Adrenal gland (tissue), 9 donors: ENCODE measurements at regions not wholly inside any gene's neighbourhood (a gene's known extent, or its start where the extent isn't known, plus 50 kb on each side); places are given as distances from the start of the nearest gene placed in this dataset.

ENCODE experiments used
- DNase-seq, 7 donors: peaks; one replicate each; pipeline ENCODE4 v3.0.0-alpha.2; 2019 to 2020
- H3K27ac ChIP-seq, 5 donors: fragments of 200-600 bp; sonication (generic) in 4 of 5; 1 replicate in 3 of 5; 2 replicates in 2 of 5; pipeline versions ENCODE4 v1.5.1 to v1.8.0; 2016 to 2020; ENCODE audit warnings: mild to moderate bottlenecking in 1 of 5
- H3K27me3 ChIP-seq: fragments of 200-600 bp; 2 replicates; pipeline ENCODE4 v1.8.0; 2021
- H3K36me3 ChIP-seq, 2 donors: fragments of 200-600 bp; replicated peaks in 1 of 2; 1 replicate in 1 of 2; 2 replicates in 1 of 2; pipeline versions ENCODE4 v1.5.1 to v1.8.0; 2018 to 2022
- H3K4me1 ChIP-seq, 2 donors: fragments of 200-600 bp; replicated peaks in 1 of 2; 1 replicate in 1 of 2; 2 replicates in 1 of 2; pipeline versions ENCODE4 v1.5.1 to v1.8.0; 2018 to 2021
- H3K4me3 ChIP-seq, 4 donors: fragments of 200-600 bp; sonication (generic) in 3 of 4; one replicate each; pipeline ENCODE4 v1.5.1; 2016 to 2018
- H3K9me3 ChIP-seq, 3 donors: fragments of 200-600 bp; sonication (generic) in 1 of 3; replicated peaks in 1 of 3; 1 replicate in 2 of 3; 2 replicates in 1 of 3; pipeline versions ENCODE4 v1.5.1 to v1.8.0; 2016 to 2021
- POLR2A ChIP-seq, 2 donors: fragments of 450-650 bp; IDR thresholded peaks; one replicate each; pipeline ENCODE4 v1.6.1; 2017; ENCODE audit warnings: antibody characterized with exemption in 2 of 2, mild to moderate bottlenecking in 2 of 2, moderate library complexity in 1 of 2
- WGBS, 4 donors: extraction: QIAGEN DNeasy Blood & Tissue Kit in 2 of 4; methylation state at CpG; one replicate each; pipeline versions ENCODE4 v1.1.5 to v1.1.7; 2013 to 2017; 5-methylcytosine and 5-hydroxymethylcytosine counted together
- intact Hi-C, 2 donors: fragments of 100-400 bp; cut with DNase I; formaldehyde crosslinking; loops; one replicate each; pipeline versions ENCODE4 v1.14.1 to v1.15.0; 2022 to 2023
- TF ChIP-seq, protein P1 (sequence below), 6 experiments: fragments of 450-650 bp in 4 of 6; fragments of 200-600 bp in 2 of 6; sonication (generic) in 1 of 6; IDR thresholded peaks; 1 replicate in 5 of 6; 2 replicates in 1 of 6; pipeline versions ENCODE4 v1.5.1 to v1.8.0; 2016 to 2021; ENCODE audit warnings: antibody characterized with exemption in 6 of 6, mild to moderate bottlenecking in 2 of 6, moderate library complexity in 1 of 6
- donor health status: healthy with polysubstance abuse.
- donor health status: Bipolar disorder and iron deficiency.
- donor health status: DM: yes; HTN: yes; CAD: no.
- donor health status: DM: no; HTN: no; CAD: no.
- donor health status: DM: no; HTN: no; CAD: no.

DNA sequence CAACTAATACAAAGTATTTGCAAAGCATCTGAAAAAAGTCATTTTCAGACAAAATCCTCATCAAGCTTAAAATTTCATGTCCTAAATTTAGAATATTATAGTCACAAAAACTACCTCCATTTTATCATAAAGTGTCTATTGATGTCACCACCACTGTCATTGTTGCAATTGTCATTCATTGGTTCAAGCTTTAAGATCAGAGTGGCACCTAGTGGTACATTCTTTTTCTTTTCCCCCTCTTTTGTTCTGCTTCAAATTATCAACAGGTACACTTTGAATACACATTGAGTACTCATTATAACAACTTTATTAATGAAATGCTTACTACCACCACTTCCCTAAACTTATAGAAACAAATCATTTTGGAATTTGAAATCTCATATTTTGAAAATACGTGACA is 379.8 kb downstream of the SEC23A start:
- intact Hi-C loops: loop anchor here (5.0 to 10.0 kb wide), 3 partner anchors 144 to 294 kb away; no protein-coding TSS in a partner anchor

GRCh38 chr14:38721822-38722431 is 381.1 kb downstream of the SEC23A start:
- H3K27ac ChIP-seq: no peak overlapping the region
- no peaks in the 10 kb centered on the region for H3K4me1 ChIP-seq
- no peak overlapping the region for H3K4me3 ChIP-seq
- no peak for TF ChIP-seq POLR2A (IDR thresholded peaks at IDR 0.05)
- TF ChIP-seq, protein P1, sequence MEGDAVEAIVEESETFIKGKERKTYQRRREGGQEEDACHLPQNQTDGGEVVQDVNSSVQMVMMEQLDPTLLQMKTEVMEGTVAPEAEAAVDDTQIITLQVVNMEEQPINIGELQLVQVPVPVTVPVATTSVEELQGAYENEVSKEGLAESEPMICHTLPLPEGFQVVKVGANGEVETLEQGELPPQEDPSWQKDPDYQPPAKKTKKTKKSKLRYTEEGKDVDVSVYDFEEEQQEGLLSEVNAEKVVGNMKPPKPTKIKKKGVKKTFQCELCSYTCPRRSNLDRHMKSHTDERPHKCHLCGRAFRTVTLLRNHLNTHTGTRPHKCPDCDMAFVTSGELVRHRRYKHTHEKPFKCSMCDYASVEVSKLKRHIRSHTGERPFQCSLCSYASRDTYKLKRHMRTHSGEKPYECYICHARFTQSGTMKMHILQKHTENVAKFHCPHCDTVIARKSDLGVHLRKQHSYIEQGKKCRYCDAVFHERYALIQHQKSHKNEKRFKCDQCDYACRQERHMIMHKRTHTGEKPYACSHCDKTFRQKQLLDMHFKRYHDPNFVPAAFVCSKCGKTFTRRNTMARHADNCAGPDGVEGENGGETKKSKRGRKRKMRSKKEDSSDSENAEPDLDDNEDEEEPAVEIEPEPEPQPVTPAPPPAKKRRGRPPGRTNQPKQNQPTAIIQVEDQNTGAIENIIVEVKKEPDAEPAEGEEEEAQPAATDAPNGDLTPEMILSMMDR (IDR thresholded peaks at IDR 0.05): peak; percentile 77 to 94 (median 86)
- intact Hi-C loops: loop anchor here (5.0 to 10.0 kb wide), 3 partner anchors 145 to 295 kb away; no protein-coding TSS in a partner anchor
- no peaks in the 10 kb centered on the region for H3K9me3 ChIP-seq
- 40 to 44% (median 43%) methylated on average over 4 of the region's 4 CpGs for WGBS, 4 donors
- no peaks in the 10 kb centered on the region for H3K27me3 ChIP-seq
- peak; percentile 46 to 87 (median 73) for DNase-seq
- no peaks in the 10 kb centered on the region for H3K36me3 ChIP-seq

More for the DNA sequence above, 379.8 kb downstream of the SEC23A start:
- Histone ChIP-seq H3K4me3 (no peak overlapping the region), H3K27ac (no peak overlapping the region), H3K4me1 (no peaks in the 10 kb centered on the region), H3K36me3 (no peaks in the 10 kb centered on the region), H3K9me3 (no peaks in the 10 kb centered on the region), H3K27me3 (no peaks in the 10 kb centered on the region)
- WGBS, 4 donors: 89 to 100% (median 98%) methylated on average over 1 of the region's 1 CpG
- DNase-seq: no peak
- TF ChIP-seq, protein P1 (IDR thresholded peaks at IDR 0.05): no peak
- TF ChIP-seq POLR2A (IDR thresholded peaks at IDR 0.05): no peak

GRCh38 chr14:38718519-38718918 is 384.5 kb downstream of the SEC23A start:
- intact Hi-C loops: no loop called here

DNA sequence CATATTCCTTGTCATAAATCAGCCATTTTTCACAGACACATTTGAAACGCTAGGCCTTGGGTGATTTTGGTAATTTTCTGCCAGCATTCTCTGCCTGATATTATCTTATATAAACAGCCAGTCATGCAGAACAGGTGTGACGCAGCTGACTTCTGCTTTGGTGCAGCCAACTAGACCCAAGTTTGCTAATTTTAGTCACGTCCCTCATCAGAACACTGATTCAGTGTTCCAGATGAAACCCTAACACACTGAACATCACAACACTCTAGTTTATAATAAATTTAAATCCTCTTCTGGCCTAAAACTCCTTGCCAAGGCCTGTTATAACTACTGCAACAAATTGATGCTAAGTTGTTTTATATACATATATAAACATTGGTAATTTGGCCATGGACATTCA is 386.1 kb downstream of the SEC23A start:
- TF ChIP-seq, protein P1 (IDR thresholded peaks at IDR 0.05): no peak
- no peak for TF ChIP-seq POLR2A (IDR thresholded peaks at IDR 0.05)
- WGBS, 4 donors: 56 to 70% (median 63%) methylated on average over 3 of the region's 3 CpGs
- no peak overlapping the region for H3K27ac ChIP-seq
- no peak for DNase-seq
- intact Hi-C loops: no loop called here
- H3K4me3 ChIP-seq: no peak overlapping the region
- no peaks in the 10 kb centered on the region for H3K4me1 ChIP-seq
- H3K9me3 ChIP-seq: no peaks in the 10 kb centered on the region
- no peaks in the 10 kb centered on the region for H3K27me3 ChIP-seq
- H3K36me3 ChIP-seq: no peaks in the 10 kb centered on the region

More at GRCh38 chr14:38718519-38718918, 384.5 kb downstream of the SEC23A start:
- Histone ChIP-seq H3K4me3 (no peak overlapping the region), H3K36me3 (no peaks in the 10 kb centered on the region), H3K4me1 (no peaks in the 10 kb centered on the region), H3K9me3 (no peaks in the 10 kb centered on the region), H3K27ac (no peak overlapping the region), H3K27me3 (no peaks in the 10 kb centered on the region)
- 61 to 73% (median 67%) methylated on average over 2 of the region's 2 CpGs for WGBS, 4 donors
- TF ChIP-seq, protein P1 (IDR thresholded peaks at IDR 0.05): no peak
- TF ChIP-seq POLR2A (IDR thresholded peaks at IDR 0.05): no peak
- no peak for DNase-seq
